GM23338 (cell line): ENCODE measurements at regions not wholly inside any gene's neighbourhood (a gene's known extent, or its start where the extent isn't known, plus 50 kb on each side); places are given as distances from the start of the nearest gene placed in this dataset.

ENCODE experiments used
- CREB1 ChIP-seq: fragments of 250-450 bp; sonication (Bioruptor Pico); IDR thresholded peaks from 2 replicates; pipeline ENCODE4 v1.5.0; 2020; ENCODE audit warnings: low read depth, mild to moderate bottlenecking, moderate library complexity
- EZH2 ChIP-seq: fragments of 200-600 bp; sonication (generic); IDR thresholded peaks from one replicate; pipeline ENCODE4 v1.8.0; 2017; ENCODE audit warnings: antibody characterized with exemption, mild to moderate bottlenecking, low read depth; ENCODE audit not compliant: unreplicated experiment
- EZH2phosphoT487 ChIP-seq: fragments of 200-600 bp; sonication (generic); IDR thresholded peaks from one replicate; pipeline ENCODE4 v1.8.1; 2018; ENCODE audit warnings: antibody characterized with exemption; ENCODE audit not compliant: unreplicated experiment
- JUNB ChIP-seq: IDR thresholded peaks from one replicate; pipeline ENCODE4 v1.6.1; 2016; ENCODE audit warnings: antibody characterized with exemption; ENCODE audit not compliant: unreplicated experiment
- NANOG ChIP-seq: IDR thresholded peaks from 2 replicates; pipeline ENCODE4 v1.6.1; 2016; ENCODE audit warnings: antibody characterized with exemption, borderline replicate concordance
- POLR2AphosphoS5 ChIP-seq: IDR thresholded peaks from 2 replicates; pipeline ENCODE4 v1.6.1; 2016; ENCODE audit warnings: antibody characterized with exemption, low read depth
- REST ChIP-seq: IDR thresholded peaks from one replicate; pipeline ENCODE4 v1.6.1; 2018; ENCODE audit warnings: antibody characterized with exemption; ENCODE audit not compliant: unreplicated experiment
- STAT1 ChIP-seq: IDR thresholded peaks from one replicate; pipeline ENCODE4 v1.6.1; 2016; ENCODE audit warnings: antibody characterized with exemption; ENCODE audit not compliant: unreplicated experiment
- ZNF331 ChIP-seq: fragments of 250-450 bp; sonication (Bioruptor Pico); IDR thresholded peaks from 2 replicates; pipeline ENCODE4 v1.5.0; 2020; ENCODE audit warnings: low read depth, mild to moderate bottlenecking, moderate library complexity
- ZNF462 ChIP-seq: fragments of 250-450 bp; sonication (Bioruptor Pico); IDR thresholded peaks from 2 replicates; pipeline ENCODE4 v1.5.0; 2020; ENCODE audit warnings: mild to moderate bottlenecking, moderate library complexity
- TF ChIP-seq, protein P1 (sequence below), 2 experiments: fragments of 200-600 bp in 1 of 2; sonication (generic) in 1 of 2; conservative IDR thresholded peaks; 2 replicates each; pipeline versions ENCODE4 v1.5.1 to v1.6.1; 2016 to 2017; ENCODE audit warnings: antibody characterized with exemption in 2 of 2, low read depth in 2 of 2, mild to moderate bottlenecking in 2 of 2, moderate library complexity in 1 of 2
- TF ChIP-seq, protein P2 (sequence below): IDR thresholded peaks from 2 replicates; pipeline ENCODE4 v1.6.1; 2016; ENCODE audit warnings: antibody characterized with exemption

GRCh38 chr5:67493676-67494075 lies 297.1 kb upstream of the CD180 start:
- TF ChIP-seq POLR2AphosphoS5 = no peak
- no peak for TF ChIP-seq JUNB
- TF ChIP-seq REST = no peak
- TF ChIP-seq, protein P1, sequence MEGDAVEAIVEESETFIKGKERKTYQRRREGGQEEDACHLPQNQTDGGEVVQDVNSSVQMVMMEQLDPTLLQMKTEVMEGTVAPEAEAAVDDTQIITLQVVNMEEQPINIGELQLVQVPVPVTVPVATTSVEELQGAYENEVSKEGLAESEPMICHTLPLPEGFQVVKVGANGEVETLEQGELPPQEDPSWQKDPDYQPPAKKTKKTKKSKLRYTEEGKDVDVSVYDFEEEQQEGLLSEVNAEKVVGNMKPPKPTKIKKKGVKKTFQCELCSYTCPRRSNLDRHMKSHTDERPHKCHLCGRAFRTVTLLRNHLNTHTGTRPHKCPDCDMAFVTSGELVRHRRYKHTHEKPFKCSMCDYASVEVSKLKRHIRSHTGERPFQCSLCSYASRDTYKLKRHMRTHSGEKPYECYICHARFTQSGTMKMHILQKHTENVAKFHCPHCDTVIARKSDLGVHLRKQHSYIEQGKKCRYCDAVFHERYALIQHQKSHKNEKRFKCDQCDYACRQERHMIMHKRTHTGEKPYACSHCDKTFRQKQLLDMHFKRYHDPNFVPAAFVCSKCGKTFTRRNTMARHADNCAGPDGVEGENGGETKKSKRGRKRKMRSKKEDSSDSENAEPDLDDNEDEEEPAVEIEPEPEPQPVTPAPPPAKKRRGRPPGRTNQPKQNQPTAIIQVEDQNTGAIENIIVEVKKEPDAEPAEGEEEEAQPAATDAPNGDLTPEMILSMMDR (conservative IDR thresholded peaks at IDR 0.05; ENCODE audit: low read depth in 2 of 2) = peak; percentile 41 to 72
- no peak for TF ChIP-seq ZNF331 (CRISPR knock-in tag)
- no peak for TF ChIP-seq EZH2
- no peak for TF ChIP-seq EZH2phosphoT487
- TF ChIP-seq NANOG = no peak
- TF ChIP-seq STAT1 = no peak
- no peak for TF ChIP-seq CREB1 (CRISPR knock-in tag)
- TF ChIP-seq ZNF462 (CRISPR knock-in tag) = no peak
- TF ChIP-seq, protein P2, sequence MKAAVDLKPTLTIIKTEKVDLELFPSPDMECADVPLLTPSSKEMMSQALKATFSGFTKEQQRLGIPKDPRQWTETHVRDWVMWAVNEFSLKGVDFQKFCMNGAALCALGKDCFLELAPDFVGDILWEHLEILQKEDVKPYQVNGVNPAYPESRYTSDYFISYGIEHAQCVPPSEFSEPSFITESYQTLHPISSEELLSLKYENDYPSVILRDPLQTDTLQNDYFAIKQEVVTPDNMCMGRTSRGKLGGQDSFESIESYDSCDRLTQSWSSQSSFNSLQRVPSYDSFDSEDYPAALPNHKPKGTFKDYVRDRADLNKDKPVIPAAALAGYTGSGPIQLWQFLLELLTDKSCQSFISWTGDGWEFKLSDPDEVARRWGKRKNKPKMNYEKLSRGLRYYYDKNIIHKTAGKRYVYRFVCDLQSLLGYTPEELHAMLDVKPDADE = no peak
